HG03280 (cell line): ENCODE measurements at regions not wholly inside any gene's neighbourhood (a gene's known extent, or its start where the extent isn't known, plus 50 kb on each side); places are given as distances from the start of the nearest gene placed in this dataset.
"Not testable (repeated sequence)": the region's sequence is repeated elsewhere in the genome, so short reads cannot be mapped to it uniquely, and the experiment has no call there.

Experiments used
- ATAC-seq: cut with Tn5 transposase; IDR thresholded peaks from one replicate; pipeline ENCODE4 v1.9.1; 2021; ENCODE audit warnings: mild to moderate bottlenecking, moderate library complexity; ENCODE audit not compliant: unreplicated experiment

GRCh38 chr14:45868377-45868776 lies 615.4 kb upstream of the MIS18BP1 start:
- ATAC-seq: peak; percentile 82

DNA sequence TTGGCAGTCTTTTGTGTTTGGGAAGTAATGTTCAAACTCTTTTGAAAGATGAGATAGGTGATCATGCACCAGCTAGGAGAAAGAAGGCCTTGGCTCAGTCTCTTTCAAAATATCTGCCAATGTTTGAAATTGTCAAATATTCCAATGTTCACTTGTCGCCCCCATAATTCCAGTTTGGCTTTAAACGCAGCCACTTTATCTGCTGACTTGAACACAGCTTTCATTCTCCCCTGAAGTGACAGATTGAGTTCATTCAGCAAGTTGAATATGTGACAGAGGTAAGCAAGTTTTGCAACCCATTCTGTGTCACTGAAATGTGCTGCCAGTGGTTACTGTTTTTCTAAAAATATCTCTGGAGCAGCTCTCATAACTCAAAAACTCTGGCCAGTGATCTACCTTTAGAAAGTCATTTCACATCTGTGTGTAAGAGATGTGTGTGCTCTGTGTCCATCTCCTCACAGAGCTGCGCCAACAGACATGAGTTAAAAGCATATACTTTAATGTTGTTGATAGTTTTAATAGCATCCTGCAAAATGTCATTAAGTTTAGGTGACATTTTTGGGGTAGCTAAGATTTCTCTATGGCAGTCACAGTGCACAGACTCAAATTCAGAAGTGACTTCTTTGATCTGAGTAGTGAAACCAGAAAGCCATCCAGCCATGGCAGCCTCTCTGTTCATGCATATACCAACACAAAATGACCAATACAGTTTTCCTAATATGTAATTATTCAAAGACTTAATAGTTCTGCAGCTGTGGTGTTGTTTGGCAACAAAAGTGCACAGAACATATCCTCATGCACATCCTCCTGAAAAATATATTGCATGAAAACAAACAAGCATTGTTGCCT lies 614.3 kb upstream of the MIS18BP1 start:
- peak; percentile 58 for ATAC-seq

- ATAC-seq: no peak
Measured at GRCh38 chr14:45838597-45838996, 585.6 kb upstream of the MIS18BP1 start.

DNA sequence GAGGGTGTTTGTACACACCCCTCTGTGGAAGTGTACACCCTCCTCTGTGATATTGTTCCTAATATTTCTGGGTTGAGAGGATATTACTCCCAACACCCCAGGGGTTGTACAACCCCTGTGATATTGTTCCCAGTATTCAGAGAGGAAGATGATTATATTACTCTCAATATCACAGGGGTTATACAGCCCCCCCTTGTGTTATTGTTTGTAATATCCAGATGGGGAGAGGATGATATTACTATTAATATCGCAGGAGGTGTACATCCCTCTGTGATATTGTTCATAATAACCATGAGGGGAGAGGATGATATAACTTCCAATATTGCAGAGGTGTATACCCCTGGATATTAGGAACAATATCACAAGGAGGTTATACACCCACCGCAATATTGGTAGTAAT lies 566.1 kb upstream of the MIS18BP1 start:
- ATAC-seq: no peak

- ATAC-seq: no peak
Measured at GRCh38 chr14:45811155-45811554, 558.2 kb upstream of the MIS18BP1 start.

- ATAC-seq: no peak
Measured at GRCh38 chr14:45810152-45810872, 557.3 kb upstream of the MIS18BP1 start.

- no peak for ATAC-seq
Measured at GRCh38 chr14:45807178-45807899, 554.3 kb upstream of the MIS18BP1 start.

GRCh38 chr14:45799511-45799910 lies 546.5 kb upstream of the MIS18BP1 start:
- ATAC-seq: no peak

- no peak for ATAC-seq
Measured at GRCh38 chr14:45798659-45799058, 545.7 kb upstream of the MIS18BP1 start.

DNA sequence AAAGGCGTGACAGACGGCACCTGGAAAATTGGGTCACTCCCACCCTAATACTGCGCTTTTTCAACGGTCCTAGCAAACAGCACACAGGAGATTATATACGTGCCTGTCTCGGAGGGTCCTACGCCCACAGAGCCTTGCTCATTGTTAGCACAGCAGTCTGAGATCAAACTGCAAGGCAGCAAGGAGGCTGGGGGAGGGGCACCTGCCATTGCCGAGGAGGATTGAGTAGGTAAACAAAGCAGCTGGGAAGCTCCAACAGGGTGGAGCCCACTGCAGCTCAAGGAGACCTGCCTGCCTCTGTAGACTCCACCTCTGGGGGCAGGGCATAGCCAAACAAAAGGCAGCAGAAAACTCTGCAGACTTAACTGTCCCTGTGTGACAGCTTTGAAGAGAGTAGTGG lies 543.0 kb upstream of the MIS18BP1 start:
- ATAC-seq: not testable (repeated sequence)

GRCh38 chr14:45793081-45793480 lies 540.1 kb upstream of the MIS18BP1 start:
- no peak for ATAC-seq

GRCh38 chr14:45790293-45790692 lies 537.3 kb upstream of the MIS18BP1 start:
- ATAC-seq: no peak

DNA sequence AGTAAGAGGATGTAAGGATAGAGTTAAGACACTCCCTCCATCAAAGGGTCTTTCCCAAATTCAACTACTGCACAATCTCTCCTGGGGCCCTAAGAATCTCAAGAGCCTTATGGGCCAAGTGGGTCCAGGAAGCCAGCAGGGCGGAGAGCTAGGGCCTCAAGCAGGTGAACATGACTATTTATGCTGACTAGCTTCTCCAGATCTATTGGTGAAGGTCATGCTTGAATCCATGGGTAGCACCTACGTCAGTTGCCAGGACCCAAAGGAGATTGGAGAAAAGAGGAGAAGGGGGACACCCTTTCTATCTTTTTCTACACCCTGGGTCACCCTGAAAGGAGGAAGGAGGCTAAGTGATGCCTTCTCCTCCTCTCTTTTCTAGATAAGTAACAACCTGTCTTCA lies 534.2 kb upstream of the MIS18BP1 start:
- ATAC-seq: no peak

- no peak for ATAC-seq
Measured at GRCh38 chr14:45786266-45786665, 533.3 kb upstream of the MIS18BP1 start.

DNA sequence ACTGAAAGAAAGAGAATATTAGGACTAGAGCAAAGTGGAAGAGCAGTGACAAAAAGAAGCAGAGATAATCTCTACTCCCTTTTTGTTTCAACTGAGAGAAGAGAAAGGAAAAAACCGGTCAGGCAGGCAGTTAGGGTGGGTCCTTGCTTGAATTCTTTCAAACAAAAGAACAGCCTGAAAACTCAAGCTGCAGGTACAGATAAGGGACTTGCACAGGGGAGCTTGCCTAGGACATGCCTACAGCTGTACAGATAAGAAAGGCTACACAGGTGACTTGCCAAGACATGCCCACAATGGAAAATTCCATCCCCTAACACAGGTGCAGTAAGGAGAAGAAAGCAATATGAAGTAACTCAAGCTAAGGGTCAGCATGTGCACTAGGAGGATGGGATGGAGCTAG lies 532.2 kb upstream of the MIS18BP1 start:
- no peak for ATAC-seq

- ATAC-seq: no peak
Measured at GRCh38 chr14:45766247-45766646, 513.2 kb upstream of the MIS18BP1 start.

DNA sequence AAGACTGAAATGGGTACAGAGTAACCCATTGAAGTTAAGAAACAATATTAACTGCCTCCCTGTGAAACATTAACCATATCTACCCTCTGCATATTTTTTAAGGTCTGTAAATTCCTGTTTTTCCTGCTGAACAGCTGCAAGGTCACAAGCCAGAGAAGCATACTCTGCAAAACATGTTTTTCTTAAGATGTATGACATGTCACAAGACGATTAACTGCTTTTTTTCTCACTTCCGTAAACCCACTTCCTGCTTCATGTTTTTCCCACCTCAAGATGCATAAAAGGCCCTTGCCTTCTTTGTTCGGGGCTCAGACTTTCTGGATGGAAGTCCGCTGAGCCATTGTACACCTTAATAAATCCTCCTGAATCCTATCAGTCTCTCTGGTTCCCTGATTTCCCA lies 504.7 kb upstream of the MIS18BP1 start:
- no peak for ATAC-seq

GRCh38 chr14:45756412-45756811 lies 503.4 kb upstream of the MIS18BP1 start:
- not testable (repeated sequence) for ATAC-seq

DNA sequence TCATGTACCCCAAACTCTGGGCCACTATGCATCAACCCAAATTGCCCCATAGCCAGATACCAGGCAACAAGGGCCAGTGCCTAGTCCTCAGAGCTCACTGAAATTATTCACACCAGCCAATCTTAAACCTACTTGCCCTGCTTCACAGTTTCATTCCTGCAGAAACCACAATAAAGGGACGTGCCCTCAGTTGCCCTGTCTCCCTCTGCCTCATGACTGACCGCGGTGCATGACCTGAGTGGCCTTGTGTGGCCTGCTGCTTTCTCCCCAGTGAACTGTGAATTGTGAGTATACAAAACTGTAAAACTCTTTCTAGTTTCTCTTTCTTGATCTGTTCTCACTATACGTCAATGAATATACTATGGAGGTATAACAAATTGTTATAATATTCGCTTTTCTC lies 490.9 kb upstream of the MIS18BP1 start:
- no peak for ATAC-seq

DNA sequence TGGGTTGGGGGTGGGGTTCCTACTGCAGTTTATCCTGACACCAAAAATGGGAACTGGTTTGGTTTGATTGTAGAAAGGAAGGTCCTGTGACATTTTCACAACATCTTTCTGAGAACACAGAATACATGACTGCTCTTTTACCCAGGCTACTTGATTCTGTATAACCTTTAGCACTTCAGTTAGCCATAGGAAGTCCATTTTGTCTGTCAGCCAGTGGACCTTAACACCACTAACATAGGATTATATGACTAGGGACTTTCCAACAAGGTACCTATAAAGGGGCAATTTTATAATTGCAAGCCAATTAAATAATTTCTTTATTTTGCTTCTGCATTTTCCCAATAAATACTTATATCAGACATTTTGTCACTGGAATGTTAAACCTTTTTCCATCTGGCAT lies 489.2 kb upstream of the MIS18BP1 start:
- no peak for ATAC-seq

GRCh38 chr14:45728434-45729225 lies 475.6 kb upstream of the MIS18BP1 start:
- ATAC-seq: no peak
